ENCODE measurements at regions not wholly inside any gene's neighbourhood (a gene's known extent, or its start where the extent isn't known, plus 50 kb on each side); places are given as distances from the start of the nearest gene placed in this dataset.

DNA sequence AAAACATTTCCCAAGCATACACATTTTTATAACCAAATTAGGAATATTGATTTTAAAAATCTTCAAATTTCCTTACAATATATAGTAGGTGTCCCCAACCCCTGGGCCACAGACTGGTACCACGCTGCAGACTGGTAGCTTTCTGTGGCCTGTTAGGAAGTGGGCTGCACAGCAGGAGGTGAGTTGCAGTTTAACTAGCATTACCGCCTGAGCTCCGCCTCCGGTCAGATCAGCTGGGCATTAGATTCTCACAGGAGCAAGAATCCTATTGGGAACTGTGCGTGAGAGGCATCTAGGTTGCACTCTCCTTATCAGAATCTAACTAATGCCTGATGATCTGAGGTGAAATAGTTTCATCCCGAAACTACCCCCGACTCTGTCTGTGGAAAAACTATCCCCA, 62.1 kb downstream of the ZWINT start:
- Histone ChIP-seq H3K4me3 (ENCODE audit: low read depth in 1 of 2, low read length in 2 of 2) (no peak overlapping the region), H3K9me3 (ENCODE audit: control insufficient read depth in 1 of 2, low read length in 2 of 2) (no peaks in the 10 kb centered on the region), H3K4me1 (ENCODE audit: control insufficient read depth in 1 of 2, insufficient read depth in 2 of 2, low read length in 2 of 2) (no peaks in the 10 kb centered on the region), H3K27me3 (ENCODE audit: low read depth, low read length) (no peaks in the 10 kb centered on the region), H3K36me3 (ENCODE audit: control insufficient read depth in 1 of 2, insufficient read depth in 2 of 2, low read length in 2 of 2) (no peaks in the 10 kb centered on the region), H3K27ac (ENCODE audit: low read length) (no peak overlapping the region)

DNA sequence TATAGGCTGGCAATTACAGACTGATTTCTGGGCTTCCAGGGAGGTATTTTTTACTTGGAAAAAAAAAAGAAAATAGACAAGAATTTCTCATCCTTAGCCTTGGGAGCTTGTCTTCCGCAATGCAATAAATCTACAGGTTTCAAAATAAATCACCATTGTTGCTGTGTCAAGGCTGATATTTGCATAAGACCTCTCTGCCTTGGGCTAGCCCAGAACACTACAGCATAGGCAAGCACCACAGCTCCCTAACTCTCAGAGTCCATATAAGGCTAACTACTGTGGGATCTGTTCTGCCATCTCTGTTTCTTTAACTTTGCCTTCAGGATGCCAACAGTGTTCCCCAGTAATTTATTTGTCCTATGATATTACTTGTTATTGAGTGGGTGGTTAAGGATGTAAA, 64.4 kb downstream of the ZWINT start:
- no peak overlapping the region for H3K4me3 ChIP-seq (ENCODE audit: low read depth in 1 of 2, low read length in 2 of 2)
- no peaks in the 10 kb centered on the region for H3K36me3 ChIP-seq (ENCODE audit: control insufficient read depth in 1 of 2, insufficient read depth in 2 of 2, low read length in 2 of 2)
- H3K4me1 ChIP-seq (ENCODE audit: control insufficient read depth in 1 of 2, insufficient read depth in 2 of 2, low read length in 2 of 2), result no peaks in the 10 kb centered on the region
- no peak overlapping the region for H3K27ac ChIP-seq (ENCODE audit: low read length)
- H3K27me3 ChIP-seq (ENCODE audit: low read depth, low read length), result no peaks in the 10 kb centered on the region
- peaks cover 0 to 3% of the 10 kb centered on the region in 2 donors for H3K9me3 ChIP-seq (ENCODE audit: control insufficient read depth in 1 of 2, low read length in 2 of 2)

DNA sequence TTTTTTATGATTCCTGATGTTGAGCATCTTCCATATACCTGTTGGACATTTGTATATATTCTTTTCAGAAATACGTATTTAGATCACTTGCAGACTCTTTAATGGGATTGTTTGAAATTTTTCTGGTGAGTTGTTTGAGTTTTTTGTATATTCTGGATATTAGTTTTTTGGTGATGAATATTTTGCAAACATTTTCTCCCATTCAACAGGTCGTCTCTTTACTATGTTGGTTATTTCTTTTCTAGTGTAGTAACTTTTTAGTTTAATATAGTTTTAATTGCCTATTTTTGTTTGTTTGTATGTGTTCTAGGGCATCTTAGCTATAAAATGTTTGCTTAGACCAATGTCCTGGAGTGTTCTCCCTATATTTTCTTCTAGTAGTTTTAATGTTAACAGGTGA, 72.7 kb downstream of the ZWINT start:
- Histone ChIP-seq H3K4me1 (ENCODE audit: control insufficient read depth in 1 of 2, insufficient read depth in 2 of 2, low read length in 2 of 2) (no peaks in the 10 kb centered on the region), H3K4me3 (ENCODE audit: low read depth in 1 of 2, low read length in 2 of 2) (no peak overlapping the region), H3K27ac (ENCODE audit: low read length) (no peak overlapping the region), H3K27me3 (ENCODE audit: low read depth, low read length) (no peaks in the 10 kb centered on the region), H3K9me3 (ENCODE audit: control insufficient read depth in 1 of 2, low read length in 2 of 2) (peaks cover 0 to 3% of the 10 kb centered on the region in 2 donors), H3K36me3 (ENCODE audit: control insufficient read depth in 1 of 2, insufficient read depth in 2 of 2, low read length in 2 of 2) (no peaks in the 10 kb centered on the region)

DNA sequence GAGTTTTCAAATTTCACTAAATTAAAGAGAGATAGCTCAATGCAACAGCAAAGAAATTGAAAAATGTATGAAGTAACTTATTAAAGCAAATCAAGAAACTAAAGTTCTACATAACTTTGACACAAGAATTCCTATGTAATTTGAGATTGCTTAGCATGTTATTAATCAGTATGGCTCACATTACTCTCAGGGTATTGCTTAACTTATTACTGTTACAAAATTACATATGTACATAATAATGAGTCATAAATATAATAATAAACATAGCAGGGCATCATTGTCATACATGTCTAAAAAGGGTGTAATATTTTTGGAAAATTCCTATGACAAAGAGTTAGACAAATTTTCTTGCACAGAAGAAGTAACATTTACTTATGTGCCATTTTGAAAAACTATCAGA, 75.0 kb downstream of the ZWINT start:
- no peak overlapping the region for H3K4me3 ChIP-seq (ENCODE audit: low read depth in 1 of 2, low read length in 2 of 2)
- H3K4me1 ChIP-seq (ENCODE audit: control insufficient read depth in 1 of 2, insufficient read depth in 2 of 2, low read length in 2 of 2), result no peaks in the 10 kb centered on the region
- no peaks in the 10 kb centered on the region for H3K36me3 ChIP-seq (ENCODE audit: control insufficient read depth in 1 of 2, insufficient read depth in 2 of 2, low read length in 2 of 2)
- no peaks in the 10 kb centered on the region for H3K9me3 ChIP-seq (ENCODE audit: control insufficient read depth in 1 of 2, low read length in 2 of 2)
- H3K27ac ChIP-seq (ENCODE audit: low read length), result no peak overlapping the region
- no peaks in the 10 kb centered on the region for H3K27me3 ChIP-seq (ENCODE audit: low read depth, low read length)

DNA sequence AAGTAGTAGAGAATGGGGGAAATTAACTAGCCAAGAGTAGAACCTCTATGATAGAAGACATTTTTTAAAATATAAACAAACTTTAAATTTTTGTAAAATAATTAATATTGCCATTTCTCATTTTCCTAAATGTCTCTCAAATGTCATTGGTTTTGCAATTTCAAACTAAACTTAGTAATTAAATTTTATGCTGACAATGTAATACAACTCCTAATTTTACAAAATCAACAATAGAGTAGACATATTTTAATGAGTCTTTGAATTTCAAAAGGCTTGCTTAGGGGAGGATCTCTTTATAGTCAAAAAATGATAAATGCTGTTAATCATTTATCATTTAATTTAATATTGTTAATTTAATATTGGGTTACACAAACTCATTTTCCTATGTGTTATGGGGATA, 81.8 kb downstream of the ZWINT start:
- no peaks in the 10 kb centered on the region for H3K36me3 ChIP-seq (ENCODE audit: control insufficient read depth in 1 of 2, insufficient read depth in 2 of 2, low read length in 2 of 2)
- H3K27me3 ChIP-seq (ENCODE audit: low read depth, low read length), result no peaks in the 10 kb centered on the region
- H3K4me3 ChIP-seq (ENCODE audit: low read depth in 1 of 2, low read length in 2 of 2), result no peak overlapping the region
- no peaks in the 10 kb centered on the region for H3K4me1 ChIP-seq (ENCODE audit: control insufficient read depth in 1 of 2, insufficient read depth in 2 of 2, low read length in 2 of 2)
- H3K27ac ChIP-seq (ENCODE audit: low read length), result no peak overlapping the region
- H3K9me3 ChIP-seq (ENCODE audit: control insufficient read depth in 1 of 2, low read length in 2 of 2), result no peaks in the 10 kb centered on the region

DNA sequence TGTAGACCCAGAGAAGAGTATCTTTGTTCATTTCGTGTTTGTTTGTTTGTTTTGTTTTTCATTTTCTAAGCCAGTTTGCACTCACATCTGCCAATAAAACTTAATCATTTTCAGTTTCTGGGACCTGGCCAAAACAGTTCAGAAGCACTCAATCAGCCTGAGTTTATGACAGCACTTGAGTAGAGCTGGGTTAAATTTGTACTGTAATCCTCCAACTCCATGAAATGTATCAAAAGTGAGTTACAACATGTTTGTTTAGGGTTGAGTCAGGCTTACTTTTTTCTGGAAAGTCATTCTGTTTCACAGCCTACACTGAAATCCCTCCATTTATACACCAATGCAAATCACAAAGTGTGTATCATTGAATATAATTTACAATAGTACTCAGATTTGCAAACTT, 91.9 kb downstream of the ZWINT start:
- Histone ChIP-seq H3K27ac (ENCODE audit: low read length) (no peak overlapping the region), H3K36me3 (ENCODE audit: control insufficient read depth in 1 of 2, insufficient read depth in 2 of 2, low read length in 2 of 2) (no peaks in the 10 kb centered on the region), H3K4me1 (ENCODE audit: control insufficient read depth in 1 of 2, insufficient read depth in 2 of 2, low read length in 2 of 2) (no peaks in the 10 kb centered on the region), H3K9me3 (ENCODE audit: control insufficient read depth in 1 of 2, low read length in 2 of 2) (no peaks in the 10 kb centered on the region), H3K4me3 (ENCODE audit: low read depth in 1 of 2, low read length in 2 of 2) (no peak overlapping the region), H3K27me3 (ENCODE audit: low read depth, low read length) (no peaks in the 10 kb centered on the region)

DNA sequence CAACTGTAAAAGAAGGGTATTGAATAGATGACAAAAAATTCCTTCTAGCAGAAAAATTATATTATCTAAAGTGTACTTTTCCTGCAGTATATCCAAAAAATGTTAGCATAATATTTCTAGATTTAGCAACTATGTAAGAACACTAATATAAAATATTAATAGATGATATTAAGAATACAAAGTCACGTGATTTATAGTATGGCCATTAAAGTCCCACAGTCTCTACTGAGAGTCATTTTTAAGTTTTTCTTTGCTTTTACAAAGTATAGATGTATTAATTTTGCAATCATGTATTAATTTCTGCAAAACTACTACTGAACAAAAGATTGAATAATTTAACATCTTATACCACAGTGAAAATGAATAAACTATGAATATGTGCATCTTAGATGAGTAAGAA, 94.9 kb downstream of the ZWINT start:
- Histone ChIP-seq H3K9me3 (ENCODE audit: control insufficient read depth in 1 of 2, low read length in 2 of 2) (no peaks in the 10 kb centered on the region), H3K4me3 (ENCODE audit: low read depth in 1 of 2, low read length in 2 of 2) (no peak overlapping the region), H3K27ac (ENCODE audit: low read length) (no peak overlapping the region), H3K36me3 (ENCODE audit: control insufficient read depth in 1 of 2, insufficient read depth in 2 of 2, low read length in 2 of 2) (no peaks in the 10 kb centered on the region), H3K4me1 (ENCODE audit: control insufficient read depth in 1 of 2, insufficient read depth in 2 of 2, low read length in 2 of 2) (no peaks in the 10 kb centered on the region), H3K27me3 (ENCODE audit: low read depth, low read length) (no peaks in the 10 kb centered on the region)

DNA sequence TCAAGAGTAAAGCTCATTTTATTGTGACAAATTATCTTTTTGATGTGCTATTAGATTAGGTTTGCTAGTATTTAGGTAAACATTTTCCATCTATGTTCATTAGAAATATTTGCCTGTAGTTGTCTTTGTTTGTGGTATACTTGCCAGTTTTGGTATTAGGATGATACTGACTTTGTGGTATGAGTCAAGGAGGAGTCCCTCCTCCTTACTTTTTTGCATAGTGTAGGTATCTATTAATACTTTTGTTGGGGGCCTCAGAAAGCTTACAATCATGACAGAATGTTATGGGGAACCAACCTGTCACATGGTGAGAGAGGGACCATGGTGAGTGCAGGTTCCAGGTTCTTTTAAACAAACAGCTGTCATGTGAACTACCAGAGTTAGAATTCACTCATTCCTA, 102.1 kb downstream of the ZWINT start:
- Histone ChIP-seq H3K4me1 (ENCODE audit: control insufficient read depth in 1 of 2, insufficient read depth in 2 of 2, low read length in 2 of 2) (no peaks in the 10 kb centered on the region), H3K27ac (ENCODE audit: low read length) (no peak overlapping the region), H3K36me3 (ENCODE audit: control insufficient read depth in 1 of 2, insufficient read depth in 2 of 2, low read length in 2 of 2) (no peaks in the 10 kb centered on the region), H3K4me3 (ENCODE audit: low read depth in 1 of 2, low read length in 2 of 2) (no peak overlapping the region), H3K27me3 (ENCODE audit: low read depth, low read length) (no peaks in the 10 kb centered on the region), H3K9me3 (ENCODE audit: control insufficient read depth in 1 of 2, low read length in 2 of 2) (no peaks in the 10 kb centered on the region)

DNA sequence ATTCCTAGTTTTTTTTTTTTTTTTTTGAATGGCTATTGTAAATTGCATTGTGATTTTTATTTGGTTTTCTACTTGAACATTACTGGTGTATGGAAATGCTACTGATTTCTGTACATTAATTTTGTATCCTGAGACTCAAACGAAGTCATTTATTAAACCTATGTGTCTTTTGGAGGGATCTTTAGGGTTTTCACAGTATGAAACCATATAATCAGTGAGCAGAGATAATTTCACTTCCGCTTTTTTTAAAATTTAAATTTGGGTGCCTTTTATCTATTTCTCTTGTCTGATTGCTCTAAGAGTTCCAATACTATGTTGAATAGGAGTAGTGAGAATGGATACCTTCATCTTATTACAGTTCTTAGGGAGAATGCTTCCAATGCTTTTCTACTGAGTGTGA, 102.7 kb downstream of the ZWINT start:
- H3K27ac ChIP-seq (ENCODE audit: low read length), result no peak overlapping the region
- no peaks in the 10 kb centered on the region for H3K36me3 ChIP-seq (ENCODE audit: control insufficient read depth in 1 of 2, insufficient read depth in 2 of 2, low read length in 2 of 2)
- no peak overlapping the region for H3K4me3 ChIP-seq (ENCODE audit: low read depth in 1 of 2, low read length in 2 of 2)
- no peaks in the 10 kb centered on the region for H3K27me3 ChIP-seq (ENCODE audit: low read depth, low read length)
- no peaks in the 10 kb centered on the region for H3K4me1 ChIP-seq (ENCODE audit: control insufficient read depth in 1 of 2, insufficient read depth in 2 of 2, low read length in 2 of 2)
- no peaks in the 10 kb centered on the region for H3K9me3 ChIP-seq (ENCODE audit: control insufficient read depth in 1 of 2, low read length in 2 of 2)

DNA sequence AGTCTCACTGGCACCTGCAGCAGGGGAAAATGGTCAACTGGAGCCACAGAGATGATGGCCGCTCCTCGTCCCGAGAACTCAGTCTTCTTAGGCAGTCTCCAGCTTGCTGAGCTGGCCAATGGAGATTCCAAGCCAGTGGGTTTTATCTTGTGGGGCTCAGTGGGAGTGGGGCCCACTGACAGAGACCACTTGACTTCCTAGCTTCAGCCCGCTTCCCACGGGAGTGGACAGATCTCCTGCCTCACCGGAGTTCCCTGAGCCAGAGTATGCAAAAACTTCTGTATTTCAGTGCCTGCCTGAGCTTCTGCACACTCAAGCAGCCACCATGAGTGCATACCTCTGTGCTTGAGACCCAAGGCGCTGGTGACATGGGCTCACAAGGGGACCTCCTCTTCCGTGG, 105.8 kb downstream of the ZWINT start:
- Histone ChIP-seq H3K27ac (ENCODE audit: low read length) (no peak overlapping the region), H3K27me3 (ENCODE audit: low read depth, low read length) (no peaks in the 10 kb centered on the region)

DNA sequence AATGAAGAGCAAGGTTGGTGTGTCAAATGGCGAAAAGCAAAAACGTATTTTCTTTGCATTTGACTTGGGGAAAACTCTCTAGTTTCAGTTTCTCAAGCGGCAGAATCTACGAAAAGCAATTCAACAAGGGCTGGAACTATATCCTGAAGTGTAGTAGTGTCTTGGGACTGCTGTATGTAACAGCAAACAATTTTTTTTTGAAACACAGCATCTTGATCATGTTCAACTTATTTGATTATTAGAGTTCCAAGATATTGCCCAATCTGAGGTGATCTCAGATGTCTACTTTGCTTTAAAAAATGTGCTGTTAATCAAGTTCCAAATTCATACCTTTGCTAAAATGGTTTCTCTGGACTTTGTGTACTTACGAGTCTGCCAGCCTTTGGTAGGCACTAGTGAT, 120.6 kb downstream of the ZWINT start:
- H3K36me3 ChIP-seq (ENCODE audit: control insufficient read depth in 1 of 2, insufficient read depth in 2 of 2, low read length in 2 of 2), result no peaks in the 10 kb centered on the region

More for the DNA sequence above, 105.8 kb downstream of the ZWINT start:
- H3K4me1 ChIP-seq (ENCODE audit: control insufficient read depth in 1 of 2, insufficient read depth in 2 of 2, low read length in 2 of 2), result no peaks in the 10 kb centered on the region
- H3K36me3 ChIP-seq (ENCODE audit: control insufficient read depth in 1 of 2, insufficient read depth in 2 of 2, low read length in 2 of 2), result no peaks in the 10 kb centered on the region
- no peaks in the 10 kb centered on the region for H3K9me3 ChIP-seq (ENCODE audit: control insufficient read depth in 1 of 2, low read length in 2 of 2)
- no peak overlapping the region for H3K4me3 ChIP-seq (ENCODE audit: low read depth in 1 of 2, low read length in 2 of 2)

DNA sequence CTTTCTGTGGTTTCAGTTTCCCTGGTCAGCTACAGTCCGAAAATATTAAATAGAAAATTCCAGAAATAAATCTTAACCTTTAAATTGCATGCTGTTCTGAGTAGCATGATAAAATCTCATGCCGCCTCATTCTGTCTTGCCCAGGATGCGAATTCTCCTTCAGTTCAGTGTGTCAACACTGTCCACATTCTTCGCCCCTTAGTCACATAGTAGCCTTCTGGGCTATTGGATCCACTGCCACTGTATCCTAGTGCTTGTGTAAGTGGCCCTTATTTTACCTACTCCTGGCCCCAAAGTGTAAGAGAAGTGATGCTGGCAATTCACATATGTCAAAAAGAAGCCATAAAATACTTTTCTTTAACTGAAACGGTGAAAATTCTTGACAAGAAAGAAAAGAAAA, 129.6 kb downstream of the ZWINT start:
- H3K4me3 ChIP-seq (ENCODE audit: low read depth in 1 of 2, low read length in 2 of 2), result no peak overlapping the region
- no peaks in the 10 kb centered on the region for H3K9me3 ChIP-seq (ENCODE audit: control insufficient read depth in 1 of 2, low read length in 2 of 2)
- H3K4me1 ChIP-seq (ENCODE audit: control insufficient read depth in 1 of 2, insufficient read depth in 2 of 2, low read length in 2 of 2), result no peaks in the 10 kb centered on the region
- H3K27ac ChIP-seq (ENCODE audit: low read length), result no peak overlapping the region
- no peaks in the 10 kb centered on the region for H3K27me3 ChIP-seq (ENCODE audit: low read depth, low read length)
- no peaks in the 10 kb centered on the region for H3K36me3 ChIP-seq (ENCODE audit: control insufficient read depth in 1 of 2, insufficient read depth in 2 of 2, low read length in 2 of 2)

More for the DNA sequence above, 120.6 kb downstream of the ZWINT start:
- Histone ChIP-seq H3K9me3 (ENCODE audit: control insufficient read depth in 1 of 2, low read length in 2 of 2) (no peaks in the 10 kb centered on the region), H3K27me3 (ENCODE audit: low read depth, low read length) (no peaks in the 10 kb centered on the region), H3K27ac (ENCODE audit: low read length) (no peak overlapping the region), H3K4me3 (ENCODE audit: low read depth in 1 of 2, low read length in 2 of 2) (no peak overlapping the region), H3K4me1 (ENCODE audit: control insufficient read depth in 1 of 2, insufficient read depth in 2 of 2, low read length in 2 of 2) (no peaks in the 10 kb centered on the region)

Measured in muscle layer of duodenum (tissue), 2 donors.